Activated CD8-positive, alpha-beta T cell treated with anti-CD3 and anti-CD28 coated beads for 36 hours (primary cell): ENCODE measurements at regions not wholly inside any gene's neighbourhood (a gene's known extent, or its start where the extent isn't known, plus 50 kb on each side); places are given as distances from the start of the nearest gene placed in this dataset.

Source experiments
- ATAC-seq: fragments of 200-7000 bp; cut with Tn5 transposase; one replicate; pipeline ENCODE4 v1.10.0; 2021; ENCODE audit warnings: mild to moderate bottlenecking, moderate library complexity
- CTCF ChIA-PET: fragments of 350-600 bp; sonication (Branson Sonifier 250); formaldehyde crosslinking; loops from one replicate; lab custom pipeline; 2021; ENCODE audit warnings: antibody characterized with exemption; lab: Charles Lee
- POLR2A ChIA-PET: fragments of 350-600 bp; sonication (Branson Sonifier 250); formaldehyde crosslinking; loops from one replicate; lab custom pipeline; 2021; ENCODE audit warnings: antibody characterized with exemption; lab: Charles Lee
- DNase-seq: peaks from one replicate; pipeline ENCODE4 v3.0.0-alpha.2; 2020
- H3K27ac Mint-ChIP-seq: one replicate; pipeline ENCODE4 v1.8.0; 2021; ENCODE audit warnings: mild to moderate bottlenecking, mixed read lengths
- H3K27me3 Mint-ChIP-seq: one replicate; pipeline ENCODE4 v1.8.0; 2021; ENCODE audit warnings: mixed read lengths
- H3K36me3 Mint-ChIP-seq: one replicate; pipeline ENCODE4 v1.8.0; 2021; ENCODE audit warnings: low read depth, mixed read lengths
- H3K4me1 Mint-ChIP-seq: one replicate; pipeline ENCODE4 v1.8.0; 2021; ENCODE audit warnings: low read depth, mixed read lengths
- H3K4me3 Mint-ChIP-seq: one replicate; pipeline ENCODE4 v1.8.0; 2021; ENCODE audit warnings: mild to moderate bottlenecking, moderate library complexity, mixed read lengths
- H3K9me3 Mint-ChIP-seq: one replicate; pipeline ENCODE4 v1.8.0; 2021; ENCODE audit warnings: mixed read lengths
- CTCF ChIP-seq: fragments of 200-600 bp; IDR thresholded peaks from one replicate; pipeline ENCODE4 v1.8.0; 2022; ENCODE audit warnings: antibody characterized with exemption, mild to moderate bottlenecking
- intact Hi-C: fragments of 100-400 bp; cut with micrococcal nuclease; formaldehyde crosslinking; loops from one replicate; pipeline ENCODE4 v1.10.0; 2022

GRCh38 chr2:16049406-16049805 is 109.1 kb downstream of the MYCN start:
- Mint-ChIP-seq H3K4me3 (no peak overlapping the region), H3K36me3 (no peaks in the 10 kb centered on the region), H3K27me3 (no peaks in the 10 kb centered on the region), H3K27ac (no peak overlapping the region), H3K9me3 (no peaks in the 10 kb centered on the region), H3K4me1 (no peaks in the 10 kb centered on the region)
- ATAC-seq (no peak), DNase-seq (no peak)
- POLR2A ChIA-PET, result no interaction called here
- CTCF ChIA-PET, result no interaction called here
- no peak for TF ChIP-seq CTCF
- intact Hi-C loops, result no loop called here

GRCh38 chr2:16048466-16048865 is 108.1 kb downstream of the MYCN start:
- no peaks in the 10 kb centered on the region for H3K27me3 Mint-ChIP-seq
- intact Hi-C loops, result no loop called here
- no peaks in the 10 kb centered on the region for H3K4me1 Mint-ChIP-seq
- H3K36me3 Mint-ChIP-seq, result no peaks in the 10 kb centered on the region
- DNase-seq, result no peak
- no peak overlapping the region for H3K27ac Mint-ChIP-seq
- ChIA-PET POLR2A (no interaction called here), CTCF (interaction anchor here (1.4 kb wide), 1 partner anchor 109 kb away, joined by 6 read pairs; no protein-coding TSS in a partner anchor)
- TF ChIP-seq CTCF, result no peak
- ATAC-seq, result no peak
- no peak overlapping the region for H3K4me3 Mint-ChIP-seq
- H3K9me3 Mint-ChIP-seq, result no peaks in the 10 kb centered on the region

- no peak for ATAC-seq
Observed at GRCh38 chr2:16047701-16048100, 107.4 kb downstream of the MYCN start.

DNA sequence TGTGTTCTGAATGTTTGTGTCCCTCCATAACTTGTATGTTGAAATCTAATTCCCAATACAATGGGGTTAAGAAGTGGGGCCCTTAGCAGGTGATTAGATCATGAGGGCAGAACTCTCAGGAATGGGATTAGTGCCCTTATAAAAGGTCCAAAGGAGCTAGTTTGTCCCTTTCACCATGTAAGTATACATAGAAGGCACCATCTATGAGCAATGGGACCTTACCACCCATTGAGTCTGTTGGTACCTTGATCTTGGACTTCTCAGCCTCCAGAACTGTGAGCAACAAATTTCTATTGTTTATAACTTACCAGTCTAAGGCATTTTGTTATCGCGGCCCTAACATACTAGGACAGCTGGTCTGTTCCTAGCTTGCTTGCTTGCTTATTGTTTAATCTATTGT is 106.3 kb downstream of the MYCN start:
- no peak for DNase-seq
- Mint-ChIP-seq H3K4me3 (no peak overlapping the region), H3K4me1 (no peaks in the 10 kb centered on the region), H3K9me3 (no peaks in the 10 kb centered on the region), H3K27ac (no peak overlapping the region), H3K36me3 (no peaks in the 10 kb centered on the region), H3K27me3 (no peaks in the 10 kb centered on the region)
- TF ChIP-seq CTCF, result no peak
- intact Hi-C loops, result no loop called here
- CTCF ChIA-PET, result no interaction called here
- ATAC-seq, result no peak
- POLR2A ChIA-PET, result no interaction called here

More at GRCh38 chr2:16047701-16048100, 107.4 kb downstream of the MYCN start:
- no peak for DNase-seq
- Mint-ChIP-seq H3K27me3 (no peaks in the 10 kb centered on the region), H3K4me1 (no peaks in the 10 kb centered on the region), H3K4me3 (no peak overlapping the region), H3K27ac (no peak overlapping the region), H3K36me3 (no peaks in the 10 kb centered on the region), H3K9me3 (no peaks in the 10 kb centered on the region)
- no peak for TF ChIP-seq CTCF
- intact Hi-C loops, result no loop called here
- POLR2A ChIA-PET, result no interaction called here
- CTCF ChIA-PET, result interaction anchor here (1.4 kb wide), 1 partner anchor 108 kb away, joined by 6 read pairs; no protein-coding TSS in a partner anchor

DNA sequence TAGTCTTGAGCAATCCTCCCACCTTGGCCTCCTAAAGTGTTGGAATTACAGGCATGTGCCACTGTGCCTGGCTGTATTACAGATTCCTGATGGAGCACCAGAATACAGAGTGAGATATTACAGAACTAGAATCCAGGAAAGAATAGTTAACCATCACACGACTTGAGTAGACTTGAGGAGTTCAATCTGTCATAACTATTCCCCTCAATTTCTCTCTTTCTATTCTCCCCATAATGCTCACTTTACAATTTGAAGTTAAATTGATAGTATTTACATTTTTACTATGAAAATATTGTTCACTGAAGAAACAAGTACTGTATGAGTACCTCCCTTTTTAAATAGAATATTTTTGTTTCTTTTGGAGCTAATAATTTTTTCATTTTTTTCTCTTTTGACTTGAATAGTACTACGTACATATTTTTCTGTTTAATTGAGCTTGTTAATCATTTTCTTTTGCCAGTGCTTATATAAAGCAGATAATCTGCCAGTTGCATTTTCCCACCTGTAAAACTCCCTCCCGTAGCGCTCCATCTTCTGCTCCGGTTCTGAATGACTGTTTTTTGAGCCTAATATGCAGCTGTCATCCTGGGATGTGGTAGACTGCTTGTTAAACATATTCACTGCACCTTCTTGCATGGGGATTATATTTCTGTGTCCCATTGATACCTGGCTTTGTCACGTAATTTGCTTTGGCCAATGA is 105.5 kb downstream of the MYCN start:
- Mint-ChIP-seq H3K4me3 (no peak overlapping the region), H3K27me3 (peaks cover 3% of the 10 kb centered on the region), H3K36me3 (no peaks in the 10 kb centered on the region), H3K4me1 (no peaks in the 10 kb centered on the region), H3K9me3 (no peaks in the 10 kb centered on the region), H3K27ac (no peak overlapping the region)
- ChIA-PET POLR2A (no interaction called here), CTCF (no interaction called here)
- no peak for ATAC-seq
- no peak for TF ChIP-seq CTCF
- intact Hi-C loops, result no loop called here
- no peak for DNase-seq
